SH-SY5Y (cell line): ENCODE measurements at regions not wholly inside any gene's neighbourhood (a gene's known extent, or its start where the extent isn't known, plus 50 kb on each side); places are given as distances from the start of the nearest gene placed in this dataset.

Source experiments
- GATA2 ChIP-seq: IDR thresholded peaks from 2 replicates; pipeline ENCODE4 v1.6.1; 2011; ENCODE audit warnings: mild to moderate bottlenecking, low read depth, low read length
- GATA3 ChIP-seq: IDR thresholded peaks from 2 replicates; pipeline ENCODE4 v1.6.1; 2011; ENCODE audit warnings: low read depth, mild to moderate bottlenecking, low read length, moderate library complexity

DNA sequence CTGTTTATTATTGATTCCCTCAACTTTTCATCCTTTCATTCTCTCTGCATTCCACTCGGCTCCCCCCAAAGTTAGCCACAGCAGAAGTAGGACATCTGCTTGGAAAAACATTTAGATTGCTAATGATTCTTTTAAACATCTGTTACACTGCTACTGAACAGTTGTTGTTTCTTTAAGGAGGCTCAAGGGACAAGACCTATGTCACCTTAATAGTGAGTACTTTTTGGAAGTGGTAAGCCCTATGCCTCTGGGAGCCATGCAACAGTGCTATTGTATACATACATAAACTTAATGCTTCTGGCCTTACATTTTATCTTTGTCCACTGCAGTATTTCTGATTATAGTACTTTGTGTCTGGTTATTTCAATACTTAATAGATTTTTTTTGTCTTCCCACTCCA, 628.2 kb upstream of the FOXG1 start:
- TF ChIP-seq GATA2 (no peak), GATA3 (no peak)
